ENCODE measurements at regions not wholly inside any gene's neighbourhood (a gene's known extent, or its start where the extent isn't known, plus 50 kb on each side); places are given as distances from the start of the nearest gene placed in this dataset.

- no peak for TF ChIP-seq CTCF (IDR thresholded peaks at IDR 0.05; ENCODE audit: control extremely low read depth in 1 of 3, insufficient read depth in 1 of 3, low read depth in 1 of 3, low read length in 3 of 3)
- TF ChIP-seq CREB1 (IDR thresholded peaks at IDR 0.05): no peak
- no peak for TF ChIP-seq RAD21 (IDR thresholded peaks at IDR 0.05 in 1 of 2, conservative IDR thresholded peaks at IDR 0.05 in 1 of 2; ENCODE audit: low read depth in 2 of 2, low read length in 2 of 2)
- TF ChIP-seq ZNF274 (IDR thresholded peaks at IDR 0.05; ENCODE audit: borderline replicate concordance, extremely low read depth, low read length): no peak
- TF ChIP-seq SUZ12 (IDR thresholded peaks at IDR 0.05; ENCODE audit: low read length): no peak
- no peak for TF ChIP-seq SP1 (IDR thresholded peaks at IDR 0.05; ENCODE audit: low read depth, low read length)
Measured at GRCh38 chr15:39059917-39060316, 495.3 kb upstream of the RASGRP1 start (continued).
